GM12892 (cell line): ENCODE measurements at regions not wholly inside any gene's neighbourhood (a gene's known extent, or its start where the extent isn't known, plus 50 kb on each side); places are given as distances from the start of the nearest gene placed in this dataset.

Source experiments
- POLR2A ChIP-seq: IDR thresholded peaks from 2 replicates; pipeline ENCODE4 v1.6.1; 2011; ENCODE audit warnings: low read depth, low read length, control low read depth
- POLR2AphosphoS5 ChIP-seq: IDR thresholded peaks from 2 replicates; pipeline ENCODE4 v1.6.1; 2011; ENCODE audit warnings: low read depth, low read length, control low read depth
- TAF1 ChIP-seq: IDR thresholded peaks from 2 replicates; pipeline ENCODE4 v1.6.1; 2011; ENCODE audit warnings: low read depth, mild to moderate bottlenecking, control low read depth, low read length, borderline replicate concordance

- TF ChIP-seq POLR2A, result no peak
- no peak for TF ChIP-seq POLR2AphosphoS5
- no peak for TF ChIP-seq TAF1
Measured at GRCh38 chr12:61220337-61220736, 1039.9 kb upstream of the USP15 start.
